GM06990 (cell line): ENCODE measurements at regions not wholly inside any gene's neighbourhood (a gene's known extent, or its start where the extent isn't known, plus 50 kb on each side); places are given as distances from the start of the nearest gene placed in this dataset.

Experiments
- DNase-seq: peaks from one replicate; pipeline ENCODE4 v3.0.0-alpha.2; 2011; ENCODE audit not compliant: insufficient read length; ENCODE audit errors: extremely low read depth
- H3K27me3 ChIP-seq: replicated peaks from 2 replicates; pipeline ENCODE4 v1.6.0; 2011; ENCODE audit warnings: low read length; ENCODE audit not compliant: control insufficient read depth, insufficient read depth
- H3K36me3 ChIP-seq: 2 replicates; pipeline ENCODE4 v1.5.1; 2011; ENCODE audit warnings: low read length; ENCODE audit not compliant: control insufficient read depth, insufficient read depth
- H3K4me3 ChIP-seq: replicated peaks from 2 replicates; pipeline ENCODE4 v1.5.1; 2011; ENCODE audit warnings: low read depth, mild to moderate bottlenecking, control low read depth, low read length
- CTCF ChIP-seq: IDR thresholded peaks from 2 replicates; pipeline ENCODE4 v1.5.1; 2011; ENCODE audit warnings: low read length, control low read depth, mild to moderate bottlenecking, inconsistent platforms; ENCODE audit not compliant: insufficient read depth, poor library complexity, severe bottlenecking

DNA sequence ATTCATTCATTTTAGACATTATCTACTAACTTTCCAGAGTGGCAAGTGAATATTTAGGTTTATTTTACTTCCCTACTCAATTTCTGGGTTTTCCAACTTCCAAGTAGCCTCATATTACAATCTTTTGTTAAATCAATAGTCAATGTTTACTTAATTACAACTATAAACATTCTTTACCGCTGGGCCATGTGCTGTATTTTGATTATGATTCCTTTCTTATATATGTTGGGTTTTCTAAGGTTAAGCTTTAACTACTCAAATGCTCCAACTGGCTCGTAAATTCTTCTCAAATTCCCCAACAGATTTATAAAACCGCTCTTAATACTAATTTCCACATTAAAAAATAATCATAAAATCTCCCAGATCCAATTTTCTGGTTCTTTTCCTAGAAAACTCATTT lies 110.1 kb upstream of the ABCA1 start:
- TF ChIP-seq CTCF, result no peak
- Histone ChIP-seq H3K36me3 (no peaks in the 10 kb centered on the region), H3K27me3 (no peaks in the 10 kb centered on the region), H3K4me3 (no peak overlapping the region)
- no peak for DNase-seq

DNA sequence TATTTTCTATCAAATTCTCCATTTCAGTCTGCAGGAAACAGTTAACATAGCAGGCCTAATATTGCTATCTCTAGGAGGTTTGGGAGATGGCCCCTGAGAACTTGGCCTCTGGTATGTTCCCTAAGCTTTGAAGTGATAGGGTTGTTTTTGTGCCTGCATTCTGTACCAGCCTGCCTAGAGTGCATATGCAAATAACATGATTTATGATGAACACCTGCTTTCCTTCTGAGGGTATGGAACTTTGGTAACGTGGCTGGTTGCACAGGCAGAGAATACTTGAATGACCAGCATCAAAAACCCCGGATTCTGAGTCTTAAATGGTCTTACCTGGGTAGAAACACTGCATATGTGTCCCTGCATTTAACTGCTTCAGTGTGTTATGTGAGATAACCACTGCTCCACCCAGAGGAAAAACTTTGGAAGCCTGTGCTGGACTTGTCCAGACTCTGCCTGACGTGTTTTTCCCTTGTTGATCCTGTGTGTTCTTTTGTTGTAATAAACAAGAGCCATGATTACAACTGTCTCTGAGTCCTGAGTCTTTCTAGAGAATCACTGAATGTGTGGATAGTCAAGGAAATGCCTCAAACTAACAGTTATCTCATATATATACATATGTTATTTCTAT lies 111.3 kb upstream of the ABCA1 start:
- no peak for DNase-seq
- Histone ChIP-seq H3K36me3 (no peaks in the 10 kb centered on the region), H3K4me3 (no peak overlapping the region), H3K27me3 (no peaks in the 10 kb centered on the region)
- no peak for TF ChIP-seq CTCF

- no peak overlapping the region for H3K4me3 ChIP-seq
- no peak for DNase-seq
- TF ChIP-seq CTCF, result no peak
These were observed 115.5 kb upstream of the ABCA1 start for GRCh38 chr9:105043370-105043936.

DNA sequence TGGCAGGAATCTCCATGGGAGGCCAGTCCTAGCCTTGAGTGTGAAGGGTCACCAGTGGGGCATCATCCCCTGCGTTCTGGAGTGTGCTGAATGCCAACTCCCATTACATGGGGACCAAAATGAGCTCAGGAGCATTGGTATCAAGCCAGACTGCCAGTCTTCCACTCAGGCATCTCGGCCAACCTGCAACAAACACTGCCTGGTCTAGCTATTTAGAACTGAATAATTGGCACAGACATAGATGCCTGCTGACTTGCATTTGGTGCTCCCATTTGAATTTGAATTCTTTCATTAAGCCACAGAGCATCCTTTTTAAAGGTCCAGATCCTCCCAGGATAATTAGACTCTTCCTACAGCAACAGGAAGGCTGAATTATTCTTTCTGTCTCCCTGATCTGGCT lies 116.6 kb upstream of the ABCA1 start:
- Histone ChIP-seq H3K27me3 (no peaks in the 10 kb centered on the region), H3K4me3 (no peak overlapping the region), H3K36me3 (no peaks in the 10 kb centered on the region)
- DNase-seq, result no peak
- TF ChIP-seq CTCF, result no peak

More at GRCh38 chr9:105043370-105043936, 115.5 kb upstream of the ABCA1 start:
- Histone ChIP-seq H3K36me3 (no peaks in the 10 kb centered on the region), H3K27me3 (no peaks in the 10 kb centered on the region)

DNA sequence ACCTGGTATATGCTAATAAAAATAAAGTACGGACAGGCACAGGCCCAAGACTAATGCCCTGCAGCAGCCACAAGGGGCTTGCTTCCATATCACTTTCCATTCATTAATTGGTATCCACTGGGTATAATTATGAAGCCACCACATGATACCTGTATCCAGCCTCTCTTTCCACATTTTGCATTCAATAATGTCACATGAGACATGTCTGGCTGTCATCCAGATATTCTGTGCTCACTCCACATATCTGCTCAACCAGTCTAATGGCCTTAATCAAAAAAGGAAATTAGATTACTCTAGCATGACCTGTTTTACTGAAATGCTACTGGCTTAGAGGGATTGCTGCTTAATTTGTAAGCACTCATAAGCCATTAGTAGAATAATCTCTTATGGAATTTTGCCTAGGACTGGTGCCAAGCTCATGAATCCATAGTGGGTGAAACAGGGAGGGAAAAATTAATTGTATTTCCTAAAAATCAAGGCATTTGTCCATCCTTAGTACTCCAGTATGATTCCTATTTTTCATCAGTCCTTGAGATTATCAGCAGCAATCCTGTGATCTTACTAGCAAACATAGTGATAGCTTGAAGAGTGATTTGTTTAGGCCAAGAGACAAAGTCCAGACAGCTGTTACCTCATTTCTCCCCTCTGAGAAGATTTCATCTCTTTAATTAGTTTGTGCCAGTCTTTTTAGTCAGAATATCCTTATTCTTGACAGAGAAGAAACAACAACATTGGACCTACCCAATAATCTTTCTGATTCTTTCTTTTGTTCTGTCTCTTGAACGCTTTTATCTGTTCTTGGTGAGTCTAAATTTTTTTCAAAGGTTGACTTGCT lies 119.2 kb upstream of the ABCA1 start:
- no peaks in the 10 kb centered on the region; the same call in 1 of the 2 replicates for H3K27me3 ChIP-seq
- no peak for DNase-seq
- no peaks in the 10 kb centered on the region for H3K36me3 ChIP-seq
- H3K4me3 ChIP-seq, result no peak overlapping the region
- no peak for TF ChIP-seq CTCF
